HG02571 (cell line): ENCODE measurements at regions not wholly inside any gene's neighbourhood (a gene's known extent, or its start where the extent isn't known, plus 50 kb on each side); places are given as distances from the start of the nearest gene placed in this dataset.

Experiments used
- ATAC-seq: cut with Tn5 transposase; IDR thresholded peaks from one replicate; pipeline ENCODE4 v1.9.1; 2021; ENCODE audit warnings: mild to moderate bottlenecking, moderate library complexity; ENCODE audit not compliant: unreplicated experiment

GRCh38 chr9:105143136-105143430 lies 101.4 kb upstream of the SLC44A1 start:
- no peak for ATAC-seq

GRCh38 chr9:105144076-105144475 lies 100.4 kb upstream of the SLC44A1 start:
- ATAC-seq: no peak

- no peak for ATAC-seq
Measured at GRCh38 chr9:105144841-105145240, 99.6 kb upstream of the SLC44A1 start.

GRCh38 chr9:105146677-105147076 lies 97.8 kb upstream of the SLC44A1 start:
- no peak for ATAC-seq

GRCh38 chr9:105147110-105147871 lies 97.2 kb upstream of the SLC44A1 start:
- ATAC-seq: no peak

DNA sequence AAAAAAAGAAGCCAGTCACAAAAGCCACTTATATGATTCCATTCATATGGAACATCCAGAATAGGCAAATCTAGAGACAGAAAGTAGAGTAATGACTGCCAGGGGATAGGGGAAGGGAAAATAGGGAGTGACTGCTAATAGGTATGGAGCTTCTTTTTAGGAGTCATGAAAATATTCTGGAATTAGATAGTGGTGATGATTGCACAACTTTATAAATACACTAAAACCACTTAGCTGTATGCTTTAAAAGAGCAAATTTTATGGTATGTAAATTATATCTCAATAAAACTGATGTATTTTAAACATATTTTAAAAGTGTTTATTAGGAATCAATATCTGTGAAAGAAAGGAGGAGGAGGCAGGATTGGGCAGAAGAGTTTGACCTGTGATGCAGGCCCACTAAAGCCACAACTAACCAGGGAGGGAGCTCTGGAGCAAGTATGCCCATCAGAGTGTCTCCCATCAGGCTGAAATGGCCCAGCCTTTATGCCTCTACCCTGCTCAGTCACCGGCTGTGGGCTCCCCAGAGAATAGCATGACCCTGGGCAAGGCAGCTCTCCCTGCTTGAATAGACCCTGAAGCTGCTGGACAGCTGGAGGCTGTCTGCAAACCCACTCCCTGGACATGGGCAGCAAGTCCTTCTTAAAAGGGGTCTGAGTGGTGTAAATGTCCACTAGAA lies 96.0 kb upstream of the SLC44A1 start:
- ATAC-seq: no peak

GRCh38 chr9:105150991-105151685 lies 93.3 kb upstream of the SLC44A1 start:
- ATAC-seq: no peak

DNA sequence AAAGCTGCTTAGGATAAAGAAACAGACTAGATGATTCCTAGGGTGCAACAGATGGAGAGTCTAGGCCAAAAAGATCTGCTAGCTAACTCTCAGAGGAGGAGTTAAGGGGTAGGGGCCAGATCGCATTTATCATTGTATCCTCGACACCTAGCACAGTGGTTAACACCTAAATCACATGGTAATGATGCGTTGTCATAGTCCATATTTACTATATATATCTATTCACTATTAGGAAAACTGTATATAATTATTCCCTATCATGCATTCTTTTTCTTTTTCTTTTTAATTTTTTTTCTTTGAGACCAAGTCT lies 92.8 kb upstream of the SLC44A1 start:
- ATAC-seq: no peak

- ATAC-seq: no peak
Measured at GRCh38 chr9:105154723-105155191, 89.7 kb upstream of the SLC44A1 start.

DNA sequence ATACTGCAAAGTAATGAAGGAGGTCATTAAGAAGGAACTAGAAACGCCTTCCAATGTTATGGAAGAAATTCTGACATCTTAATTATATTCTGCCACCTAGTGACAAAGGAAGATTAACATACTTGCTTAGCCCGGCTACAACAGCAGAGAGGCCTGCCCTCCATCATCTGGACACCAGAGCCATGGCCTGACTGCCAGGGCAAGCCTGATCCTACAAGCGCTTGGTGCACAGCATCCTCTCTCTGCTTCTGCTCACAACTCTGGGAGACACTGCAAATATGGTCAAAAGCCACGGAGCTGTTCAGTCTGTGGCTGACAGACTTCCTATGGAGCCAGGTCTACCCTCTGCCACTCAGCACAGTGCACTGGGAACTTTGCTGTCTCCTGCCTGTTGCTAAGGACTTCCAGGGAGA lies 87.3 kb upstream of the SLC44A1 start:
- no peak for ATAC-seq

- ATAC-seq: no peak
Measured at GRCh38 chr9:105158020-105158419, 86.4 kb upstream of the SLC44A1 start.

DNA sequence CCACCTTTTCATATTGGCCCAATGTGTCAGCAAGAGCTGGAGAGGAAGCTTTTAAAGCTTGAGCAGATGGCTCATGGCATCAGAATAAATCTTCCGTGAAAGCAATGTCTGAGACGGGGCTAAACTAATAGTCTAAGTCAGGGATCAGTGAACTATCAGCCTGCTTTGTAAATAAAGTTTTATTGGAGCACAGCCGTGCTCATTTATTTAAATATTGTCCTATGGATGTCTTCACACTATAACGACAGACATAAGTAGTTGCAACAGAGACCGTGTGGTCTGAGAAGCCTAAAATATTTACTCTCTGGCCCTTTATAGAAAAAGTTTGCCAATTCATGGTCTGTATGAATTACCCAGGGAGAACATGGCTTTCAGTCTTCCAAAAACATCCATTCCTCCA lies 85.6 kb upstream of the SLC44A1 start:
- ATAC-seq: no peak

- ATAC-seq: no peak
Measured at GRCh38 chr9:105168870-105169319, 75.6 kb upstream of the SLC44A1 start.

GRCh38 chr9:105171076-105171475 lies 73.4 kb upstream of the SLC44A1 start:
- no peak for ATAC-seq

GRCh38 chr9:105171589-105171988 lies 72.9 kb upstream of the SLC44A1 start:
- no peak for ATAC-seq

DNA sequence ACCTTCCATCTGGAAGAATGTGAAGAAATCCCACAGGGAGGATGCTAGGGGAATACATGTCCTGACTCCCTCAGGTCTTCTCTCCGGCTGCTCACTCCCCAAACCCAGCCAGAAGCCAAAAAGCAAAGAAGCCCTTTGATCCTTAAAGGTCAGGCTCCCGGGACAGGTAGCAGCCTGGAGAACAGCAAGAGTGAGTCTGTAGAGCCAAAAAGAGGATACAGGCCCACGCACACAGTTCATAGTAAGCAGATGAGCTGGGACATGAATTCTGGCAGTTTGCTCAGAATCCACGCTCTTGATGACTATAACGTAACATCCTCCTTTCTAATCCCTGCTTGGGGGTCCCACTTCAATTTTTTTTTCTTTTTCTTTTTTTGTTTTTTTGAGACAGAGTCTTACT lies 72.0 kb upstream of the SLC44A1 start:
- no peak for ATAC-seq

GRCh38 chr9:105173306-105173705 lies 71.1 kb upstream of the SLC44A1 start:
- ATAC-seq: no peak

DNA sequence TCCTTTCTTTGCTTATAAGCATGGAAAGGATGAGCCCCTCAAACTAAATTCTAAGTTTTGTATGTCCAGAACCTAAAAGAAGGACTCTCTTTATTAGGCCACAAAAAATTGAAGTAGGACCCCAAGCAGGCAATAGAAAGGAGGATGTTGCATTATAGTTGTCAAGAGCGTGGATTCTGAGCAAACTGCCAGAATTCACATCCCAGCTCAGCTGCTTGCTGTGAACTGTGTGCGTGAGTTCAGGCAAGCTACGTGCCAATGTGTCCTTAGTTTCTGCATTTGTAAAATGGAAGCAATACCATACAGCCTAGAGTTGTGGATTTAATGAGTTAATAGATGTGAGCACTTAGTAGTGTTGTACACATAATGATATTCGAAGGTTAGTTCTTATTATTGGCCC lies 70.6 kb upstream of the SLC44A1 start:
- no peak for ATAC-seq

DNA sequence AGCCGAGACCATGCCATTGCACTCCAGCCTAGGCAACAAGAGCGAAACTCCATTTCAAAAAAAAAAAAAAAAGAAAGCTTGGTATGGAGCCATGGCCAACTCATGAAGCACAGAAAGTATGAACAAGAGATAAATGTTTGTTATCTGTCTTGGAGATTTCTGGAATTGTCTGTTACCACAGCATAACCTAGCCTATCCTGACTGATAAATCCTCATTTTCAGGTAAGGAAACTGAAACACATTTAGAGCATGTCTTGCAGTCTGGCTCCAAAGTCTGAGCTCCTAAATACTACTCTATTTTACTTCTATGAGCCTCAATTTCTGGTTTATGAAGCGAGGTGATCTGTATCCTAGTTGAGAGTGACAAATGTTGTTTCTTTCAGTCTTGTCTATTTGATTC lies 68.3 kb upstream of the SLC44A1 start:
- ATAC-seq: no peak

DNA sequence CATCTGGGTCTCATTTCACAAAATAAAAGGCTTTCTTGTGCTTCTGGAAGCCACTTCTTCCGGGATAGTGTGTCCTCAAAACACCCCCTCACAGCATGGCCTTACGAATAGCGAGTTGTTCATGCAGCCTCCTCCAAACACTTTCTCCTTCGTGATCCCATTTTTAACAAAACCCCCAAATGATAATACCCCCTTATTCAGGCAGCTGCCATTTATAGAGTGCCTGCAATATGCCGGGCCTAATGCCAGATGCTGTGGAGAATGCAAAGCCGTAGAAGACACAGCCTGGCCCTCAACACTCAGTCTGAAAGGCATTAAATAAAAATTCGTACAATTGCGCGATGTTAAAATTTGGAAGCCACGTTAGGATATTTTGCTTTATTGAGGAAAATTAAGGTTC lies 66.4 kb upstream of the SLC44A1 start:
- ATAC-seq: no peak

DNA sequence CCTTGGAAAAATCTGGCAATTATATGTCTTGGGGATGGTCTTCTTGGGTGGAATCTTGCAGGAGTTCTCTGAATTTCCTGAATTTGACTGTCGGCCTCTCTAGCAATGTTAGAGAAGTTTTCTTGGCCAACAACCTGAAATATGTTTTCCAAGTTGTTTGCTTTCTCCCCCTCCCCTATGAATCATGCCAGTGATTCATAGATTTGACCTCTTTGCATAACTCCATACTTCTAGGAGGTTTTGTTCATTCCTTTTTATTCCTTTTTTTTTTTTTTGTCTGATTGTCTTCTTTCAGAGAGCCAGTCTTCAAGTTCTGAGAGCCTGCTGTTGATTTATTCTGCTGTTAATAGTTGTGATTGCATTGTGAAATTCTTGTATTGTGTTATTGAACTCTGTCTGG lies 56.7 kb upstream of the SLC44A1 start:
- no peak for ATAC-seq

DNA sequence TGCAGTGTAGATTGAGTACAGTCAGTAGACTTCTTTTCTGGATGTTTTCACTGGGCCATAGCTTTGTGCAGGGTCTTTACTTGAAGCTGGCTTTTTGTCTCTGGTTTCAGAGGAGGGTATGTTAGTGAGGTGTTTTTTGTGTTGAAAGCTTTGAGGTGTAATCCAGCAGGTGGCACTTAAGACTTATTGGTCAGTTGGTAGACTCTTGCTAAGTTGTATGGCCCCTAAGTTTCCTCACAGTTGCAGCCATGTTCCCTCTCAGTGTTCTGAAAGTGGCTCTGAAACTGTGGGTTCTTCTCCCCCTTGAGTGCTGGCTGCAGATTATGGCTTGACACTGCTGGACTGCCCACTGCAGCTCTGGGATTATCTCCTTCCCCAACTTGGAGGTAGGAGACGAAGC lies 55.7 kb upstream of the SLC44A1 start:
- ATAC-seq: no peak
